GM23248 (cell line): ENCODE measurements at regions not wholly inside any gene's neighbourhood (a gene's known extent, or its start where the extent isn't known, plus 50 kb on each side); places are given as distances from the start of the nearest gene placed in this dataset.

Experiments used
- DNase-seq: peaks from one replicate; pipeline ENCODE4 v3.0.0-alpha.2; 2015
- H2AFZ ChIP-seq: fragments of 200-600 bp; sonication (generic); 2 replicates; pipeline ENCODE4 v1.6.1; 2016; ENCODE audit warnings: antibody characterized with exemption
- H3F3A ChIP-seq: fragments of 200-600 bp; sonication (generic); 2 replicates; pipeline ENCODE4 v1.6.1; 2016; ENCODE audit warnings: mild to moderate bottlenecking, antibody characterized with exemption, mixed run types; ENCODE audit not compliant: insufficient read depth
- H3K27ac ChIP-seq: fragments of 200-600 bp; sonication (generic); 2 replicates; pipeline ENCODE4 v1.5.1; 2016; ENCODE audit warnings: mild to moderate bottlenecking
- H3K27me3 ChIP-seq: fragments of 200-600 bp; sonication (generic); replicated peaks from 2 replicates; pipeline ENCODE4 v1.6.1; 2016; ENCODE audit warnings: mild to moderate bottlenecking; ENCODE audit not compliant: insufficient read depth
- H3K36me3 ChIP-seq: fragments of 200-600 bp; sonication (generic); 2 replicates; pipeline ENCODE4 v1.6.1; 2016; ENCODE audit warnings: low read depth, mild to moderate bottlenecking
- H3K4me1 ChIP-seq: fragments of 200-600 bp; sonication (generic); 2 replicates; pipeline ENCODE4 v1.6.1; 2016; ENCODE audit warnings: mild to moderate bottlenecking; ENCODE audit not compliant: insufficient read depth
- H3K4me2 ChIP-seq: fragments of 200-600 bp; sonication (generic); one replicate; pipeline ENCODE4 v1.6.1; 2016; ENCODE audit warnings: mild to moderate bottlenecking; ENCODE audit not compliant: unreplicated experiment
- H3K4me3 ChIP-seq: fragments of 200-600 bp; sonication (generic); 2 replicates; pipeline ENCODE4 v1.5.1; 2016; ENCODE audit warnings: mild to moderate bottlenecking
- H3K79me2 ChIP-seq: fragments of 200-600 bp; sonication (generic); 2 replicates; pipeline ENCODE4 v1.6.1; 2016; ENCODE audit warnings: mild to moderate bottlenecking; ENCODE audit not compliant: insufficient read depth
- H3K9ac ChIP-seq: fragments of 200-600 bp; sonication (generic); 2 replicates; pipeline ENCODE4 v1.6.1; 2016; ENCODE audit warnings: mild to moderate bottlenecking
- H3K9me2 ChIP-seq: fragments of 200-600 bp; sonication (generic); 2 replicates; pipeline ENCODE4 v1.6.1; 2016; ENCODE audit warnings: mixed run types, mild to moderate bottlenecking, moderate library complexity; ENCODE audit not compliant: insufficient read depth
- H3K9me3 ChIP-seq: fragments of 200-600 bp; sonication (generic); one replicate; pipeline ENCODE4 v1.6.1; 2017; ENCODE audit warnings: low read depth
- H4K20me1 ChIP-seq: fragments of 200-600 bp; sonication (generic); 2 replicates; pipeline ENCODE4 v1.6.0; 2016; ENCODE audit not compliant: insufficient read depth
- EZH2 ChIP-seq: fragments of 200-600 bp; sonication (generic); IDR thresholded peaks from 2 replicates; pipeline ENCODE4 v1.6.1; 2018; ENCODE audit warnings: antibody characterized with exemption, mild to moderate bottlenecking; ENCODE audit not compliant: insufficient read depth, poor library complexity, severe bottlenecking
- EZH2phosphoT487 ChIP-seq: fragments of 200-600 bp; sonication (generic); IDR thresholded peaks from 2 replicates; pipeline ENCODE4 v1.6.1; 2018; ENCODE audit warnings: antibody characterized with exemption, moderate library complexity, mild to moderate bottlenecking, low read depth; ENCODE audit not compliant: insufficient read depth
- WGBS, 2 experiments: methylation state at CpG; one replicate each; pipeline ENCODE4 v1.1.6; 2015 to 2017; ENCODE audit warnings: low lambda C conversion rate in 2 of 2, low coverage in 1 of 2; ENCODE audit errors: missing lambda C conversion rate in 2 of 2; 5-methylcytosine and 5-hydroxymethylcytosine counted together
- in situ Hi-C: fragments of 300-500 bp; cut with MboI; formaldehyde crosslinking; loops from 2 replicates; pipeline ENCODE4 v1.15.0; 2020

GRCh38 chr10:36499693-36500092 is 625.7 kb upstream of the ANKRD30A start:
- no peak overlapping the region for H2AFZ ChIP-seq
- H3K79me2 ChIP-seq: no peaks in the 10 kb centered on the region
- no peaks in the 10 kb centered on the region for H3K9me3 ChIP-seq
- in situ Hi-C loops: loop anchor here (10.0 kb wide), 1 partner anchor 855 kb away; the partner anchor contains the start of gene FZD8
- peak; percentile 12 for DNase-seq
- no peaks in the 10 kb centered on the region for H3K9me2 ChIP-seq
- H3K4me3 ChIP-seq: no peak overlapping the region
- no peak overlapping the region for H3K4me2 ChIP-seq
- H3K9ac ChIP-seq: no peak overlapping the region
- H3F3A ChIP-seq: peaks cover 6% of the 10 kb centered on the region
- no peaks in the 10 kb centered on the region for H3K36me3 ChIP-seq
- TF ChIP-seq EZH2phosphoT487: no peak
- TF ChIP-seq EZH2: no peak
- no peaks in the 10 kb centered on the region for H4K20me1 ChIP-seq
- no peaks in the 10 kb centered on the region for H3K27me3 ChIP-seq
- 83 to 97% methylated on average over 1 of the region's 1 CpG for WGBS, 2 experiments
- H3K4me1 ChIP-seq: peaks cover 17% of the 10 kb centered on the region
- H3K27ac ChIP-seq: no peak overlapping the region

DNA sequence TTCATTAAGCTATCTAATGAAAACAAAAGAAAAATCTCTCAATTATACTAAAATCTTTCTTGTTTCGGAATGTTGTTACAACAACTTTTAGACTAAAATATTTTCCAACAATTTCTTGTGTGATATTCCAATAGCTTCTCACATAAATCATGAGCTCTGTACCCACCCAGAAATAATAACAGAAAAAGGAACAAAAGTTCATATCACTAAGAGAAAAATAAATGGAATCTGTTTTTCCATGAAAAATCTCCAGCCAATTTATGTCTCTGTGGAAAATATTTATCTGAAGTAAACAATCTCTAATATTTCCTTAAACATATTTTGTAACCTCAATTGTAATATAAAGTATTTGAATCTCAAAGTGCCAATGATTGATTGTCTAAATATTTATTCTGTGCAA is 628.6 kb upstream of the ANKRD30A start:
- no peak for DNase-seq
- TF ChIP-seq EZH2phosphoT487: no peak
- no peak for TF ChIP-seq EZH2
- Histone ChIP-seq H3K27me3 (no peaks in the 10 kb centered on the region), H3K9me2 (no peaks in the 10 kb centered on the region), H3K79me2 (no peaks in the 10 kb centered on the region), H3K4me1 (peaks cover 46% of the 10 kb centered on the region), H3F3A (peaks cover 34% of the 10 kb centered on the region), H2AFZ (no peak overlapping the region), H3K9ac (no peak overlapping the region), H3K4me3 (no peak overlapping the region), H4K20me1 (no peaks in the 10 kb centered on the region), H3K36me3 (no peaks in the 10 kb centered on the region), H3K4me2 (no peak overlapping the region), H3K27ac (no peak overlapping the region), H3K9me3 (no peaks in the 10 kb centered on the region)
- in situ Hi-C loops: loop anchor here (10.0 kb wide), 1 partner anchor 852 kb away; the partner anchor contains the start of gene FZD8
- 96 to 100% methylated on average over 1 of the region's 1 CpG for WGBS, 2 experiments

- peak overlapping the region; percentile 29; the same call in 1 of the 2 replicates for H3K4me3 ChIP-seq
- WGBS, 2 experiments: 2 to 5% methylated on average over 2 of the region's 2 CpGs
- H3K27me3 ChIP-seq: no peaks in the 10 kb centered on the region
- H3K9ac ChIP-seq: peak overlapping the region; percentile 39
- no peak overlapping the region for H2AFZ ChIP-seq
- peak; percentile 94 for DNase-seq
- no peaks in the 10 kb centered on the region for H3K79me2 ChIP-seq
- peaks cover 61% of the 10 kb centered on the region for H3K4me1 ChIP-seq
- H3K9me3 ChIP-seq: no peaks in the 10 kb centered on the region
- in situ Hi-C loops: loop anchor here (10.0 kb wide), 1 partner anchor 850 kb away; the partner anchor contains the start of gene FZD8
- peak; percentile 99 for TF ChIP-seq EZH2phosphoT487
- no peak for TF ChIP-seq EZH2
- H3K9me2 ChIP-seq: no peaks in the 10 kb centered on the region
- H4K20me1 ChIP-seq: no peaks in the 10 kb centered on the region
- no peaks in the 10 kb centered on the region for H3K36me3 ChIP-seq
- H3K4me2 ChIP-seq: peak overlapping the region; percentile 70
- peak overlapping the region; percentile 78 for H3K27ac ChIP-seq
- H3F3A ChIP-seq: peaks cover 58% of the 10 kb centered on the region
Measured at GRCh38 chr10:36494371-36494770, 631.0 kb upstream of the ANKRD30A start.

DNA sequence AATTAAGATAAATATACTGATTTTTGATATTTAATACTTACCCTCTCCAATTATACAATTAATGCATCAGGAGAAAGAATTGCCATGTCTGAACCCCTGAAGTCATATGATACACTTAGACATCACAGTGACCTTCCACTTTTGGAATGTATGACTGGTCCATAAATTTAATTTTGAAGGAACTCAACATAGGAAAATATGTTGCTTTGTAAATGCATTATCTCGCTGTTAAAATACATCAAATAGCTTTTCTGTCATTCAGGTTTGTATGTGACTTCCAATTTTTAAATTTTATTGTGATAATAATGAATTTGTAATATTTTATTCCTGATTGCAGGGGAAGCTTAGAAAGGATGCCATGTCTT is 631.9 kb upstream of the ANKRD30A start:
- no peaks in the 10 kb centered on the region for H3K27me3 ChIP-seq
- 25 to 53% methylated on average over 1 of the region's 1 CpG for whole genome bisulfite sequencing, 2 experiments
- H4K20me1 ChIP-seq: no peaks in the 10 kb centered on the region
- H3K9me3 ChIP-seq: no peaks in the 10 kb centered on the region
- H3K4me2 ChIP-seq: peak overlapping the region; percentile 70
- in situ Hi-C loops: loop anchor here (10.0 kb wide), 1 partner anchor 849 kb away; the partner anchor contains the start of gene FZD8
- peak overlapping the region; percentile 78 for H3K27ac ChIP-seq
- no peak for TF ChIP-seq EZH2phosphoT487
- no peak for TF ChIP-seq EZH2
- no peaks in the 10 kb centered on the region for H3K79me2 ChIP-seq
- peak; percentile 74 for DNase-seq
- no peak overlapping the region for H3K4me3 ChIP-seq
- peaks cover 62% of the 10 kb centered on the region for H3F3A ChIP-seq
- peak overlapping the region; percentile 39; the same call in 1 of the 2 replicates for H3K9ac ChIP-seq
- no peaks in the 10 kb centered on the region for H3K36me3 ChIP-seq
- peaks cover 66% of the 10 kb centered on the region for H3K4me1 ChIP-seq
- H2AFZ ChIP-seq: no peak overlapping the region
- no peaks in the 10 kb centered on the region for H3K9me2 ChIP-seq
